ENCODE measurements at regions not wholly inside any gene's neighbourhood (a gene's known extent, or its start where the extent isn't known, plus 50 kb on each side); places are given as distances from the start of the nearest gene placed in this dataset.

DNA sequence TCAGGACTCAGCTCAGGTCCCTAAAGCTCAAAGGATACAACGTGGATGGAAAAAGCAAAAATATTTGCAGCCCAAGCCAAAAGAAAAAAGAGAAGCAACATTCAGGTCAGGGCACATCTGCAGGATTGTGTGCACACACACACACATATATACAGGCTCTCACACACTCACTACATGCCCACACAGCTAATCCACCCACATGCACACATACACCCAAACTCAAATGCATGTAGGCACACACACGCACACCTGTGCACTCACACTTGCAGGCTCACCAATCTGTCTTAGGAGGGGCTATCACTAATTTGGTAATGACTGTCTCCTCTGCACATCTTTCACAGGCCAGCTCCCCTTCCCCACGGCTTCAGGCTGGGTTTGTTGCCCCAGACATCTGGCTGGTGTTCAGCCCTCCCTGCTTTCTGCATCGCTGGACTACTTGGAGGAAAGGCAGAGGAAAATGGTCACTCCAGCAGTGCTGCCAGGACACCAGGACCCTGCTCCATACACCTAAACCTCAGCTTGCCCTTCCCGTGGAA lies 103.6 kb upstream of the DRD2 start (continued):
- TF ChIP-seq, protein P1, sequence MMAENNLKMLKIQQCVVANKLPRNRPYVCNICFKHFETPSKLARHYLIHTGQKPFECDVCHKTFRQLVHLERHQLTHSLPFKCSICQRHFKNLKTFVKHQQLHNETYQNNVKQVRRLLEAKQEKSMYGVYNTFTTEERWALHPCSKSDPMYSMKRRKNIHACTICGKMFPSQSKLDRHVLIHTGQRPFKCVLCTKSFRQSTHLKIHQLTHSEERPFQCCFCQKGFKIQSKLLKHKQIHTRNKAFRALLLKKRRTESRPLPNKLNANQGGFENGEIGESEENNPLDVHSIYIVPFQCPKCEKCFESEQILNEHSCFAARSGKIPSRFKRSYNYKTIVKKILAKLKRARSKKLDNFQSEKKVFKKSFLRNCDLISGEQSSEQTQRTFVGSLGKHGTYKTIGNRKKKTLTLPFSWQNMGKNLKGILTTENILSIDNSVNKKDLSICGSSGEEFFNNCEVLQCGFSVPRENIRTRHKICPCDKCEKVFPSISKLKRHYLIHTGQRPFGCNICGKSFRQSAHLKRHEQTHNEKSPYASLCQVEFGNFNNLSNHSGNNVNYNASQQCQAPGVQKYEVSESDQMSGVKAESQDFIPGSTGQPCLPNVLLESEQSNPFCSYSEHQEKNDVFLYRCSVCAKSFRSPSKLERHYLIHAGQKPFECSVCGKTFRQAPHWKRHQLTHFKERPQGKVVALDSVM (CRISPR knock-in tag; IDR thresholded peaks at IDR 0.05), result no peak
- TF ChIP-seq MAF1 (CRISPR knock-in tag; IDR thresholded peaks at IDR 0.05; ENCODE audit: borderline replicate concordance), result no peak

DNA sequence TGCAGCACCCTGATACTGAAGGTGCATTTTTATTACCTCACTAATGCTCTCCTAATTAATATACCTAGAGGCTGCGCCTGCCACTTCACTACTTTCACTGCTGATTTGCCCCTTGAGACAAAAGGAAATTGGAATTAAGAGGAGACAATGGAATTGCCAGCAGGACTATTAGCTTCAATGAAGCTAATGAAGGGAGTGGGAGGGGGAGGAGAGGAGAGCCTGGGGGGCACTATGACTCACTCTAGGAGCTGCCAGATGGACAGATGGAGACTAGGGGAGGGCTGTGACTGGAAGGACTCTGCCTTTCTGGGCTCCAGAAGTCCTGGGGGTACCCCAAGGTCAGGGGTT lies 102.8 kb upstream of the DRD2 start:
- no peaks in the 10 kb centered on the region for H3K9me3 ChIP-seq (ENCODE audit: low read length)
- no TSS peak for BruUV-seq (replicated peaks)
- H4K20me1 ChIP-seq (ENCODE audit: insufficient read depth, low read length), result no peaks in the 10 kb centered on the region
- H3K27me3 ChIP-seq (ENCODE audit: control insufficient read depth in 1 of 2, insufficient read depth in 2 of 2, low read length in 2 of 2), result peaks cover 1 to 21% of the 10 kb centered on the region in 2 experiments; a peak in 2 of 5 replicates
- no peaks in the 10 kb centered on the region for H3K36me3 ChIP-seq (replicated peaks in 1 of 2; ENCODE audit: control insufficient read depth in 1 of 2, insufficient read depth in 2 of 2, low read length in 2 of 2)
- ATAC-seq (no peak), DNase-seq (ENCODE audit: low spot score) (no peak), FAIRE-seq (no peak)
- intact Hi-C loops (cut with micrococcal nuclease; ENCODE audit: unreplicated experiment) (no loop called here), in situ Hi-C loops (cut with HindIII; ENCODE audit: extremely low pct_ligation_motif_present, low pct_unique_long_range_greater_than_20kb) (no loop called here)
- H3K4me1 ChIP-seq (ENCODE audit: insufficient read depth, low read length), result no peaks in the 10 kb centered on the region
- WGBS (ENCODE audit: low lambda C conversion rate), result 32% methylated on average over 1 of the region's 1 CpG
- no peaks in the 10 kb centered on the region for H3K79me2 ChIP-seq (ENCODE audit: insufficient read depth, low read length)
- H3K27ac ChIP-seq (ENCODE audit: extremely low read length, insufficient read depth, low read length), result no peak overlapping the region
- no peak overlapping the region for H2AFZ ChIP-seq (ENCODE audit: low read length)
- ChIA-PET CTCF (ENCODE audit: low intra/inter-chr PET ratio, low total read pairs) (no interaction called here), POLR2A (no interaction called here)
- H3K4me2 ChIP-seq (ENCODE audit: low read depth, low read length), result no peak overlapping the region
- H3K9ac ChIP-seq (ENCODE audit: insufficient read depth, low read depth, low read length), result no peak overlapping the region
- H3K4me3 ChIP-seq (replicated peaks in 1 of 3; ENCODE audit: insufficient read depth in 1 of 3, low read depth in 2 of 3, low read length in 3 of 3), result no peak overlapping the region
- TF ChIP-seq RFX3 (CRISPR knock-in tag; IDR thresholded peaks at IDR 0.05), result no peak
- TF ChIP-seq, protein P2, sequence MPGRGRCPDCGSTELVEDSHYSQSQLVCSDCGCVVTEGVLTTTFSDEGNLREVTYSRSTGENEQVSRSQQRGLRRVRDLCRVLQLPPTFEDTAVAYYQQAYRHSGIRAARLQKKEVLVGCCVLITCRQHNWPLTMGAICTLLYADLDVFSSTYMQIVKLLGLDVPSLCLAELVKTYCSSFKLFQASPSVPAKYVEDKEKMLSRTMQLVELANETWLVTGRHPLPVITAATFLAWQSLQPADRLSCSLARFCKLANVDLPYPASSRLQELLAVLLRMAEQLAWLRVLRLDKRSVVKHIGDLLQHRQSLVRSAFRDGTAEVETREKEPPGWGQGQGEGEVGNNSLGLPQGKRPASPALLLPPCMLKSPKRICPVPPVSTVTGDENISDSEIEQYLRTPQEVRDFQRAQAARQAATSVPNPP (CRISPR knock-in tag; IDR thresholded peaks at IDR 0.05), result no peak
- no peak for TF ChIP-seq SP4 (CRISPR knock-in tag; IDR thresholded peaks at IDR 0.05)
- TF ChIP-seq ZNF260 (CRISPR knock-in tag; IDR thresholded peaks at IDR 0.05; ENCODE audit: borderline replicate concordance, low read depth), result no peak
- no peak for TF ChIP-seq SALL2 (CRISPR knock-in tag; IDR thresholded peaks at IDR 0.05)
- TF ChIP-seq ZBTB21 (CRISPR knock-in tag; IDR thresholded peaks at IDR 0.05), result no peak
- TF ChIP-seq TOPORS (CRISPR knock-in tag; IDR thresholded peaks at IDR 0.05), result no peak
- TF ChIP-seq, protein P3, sequence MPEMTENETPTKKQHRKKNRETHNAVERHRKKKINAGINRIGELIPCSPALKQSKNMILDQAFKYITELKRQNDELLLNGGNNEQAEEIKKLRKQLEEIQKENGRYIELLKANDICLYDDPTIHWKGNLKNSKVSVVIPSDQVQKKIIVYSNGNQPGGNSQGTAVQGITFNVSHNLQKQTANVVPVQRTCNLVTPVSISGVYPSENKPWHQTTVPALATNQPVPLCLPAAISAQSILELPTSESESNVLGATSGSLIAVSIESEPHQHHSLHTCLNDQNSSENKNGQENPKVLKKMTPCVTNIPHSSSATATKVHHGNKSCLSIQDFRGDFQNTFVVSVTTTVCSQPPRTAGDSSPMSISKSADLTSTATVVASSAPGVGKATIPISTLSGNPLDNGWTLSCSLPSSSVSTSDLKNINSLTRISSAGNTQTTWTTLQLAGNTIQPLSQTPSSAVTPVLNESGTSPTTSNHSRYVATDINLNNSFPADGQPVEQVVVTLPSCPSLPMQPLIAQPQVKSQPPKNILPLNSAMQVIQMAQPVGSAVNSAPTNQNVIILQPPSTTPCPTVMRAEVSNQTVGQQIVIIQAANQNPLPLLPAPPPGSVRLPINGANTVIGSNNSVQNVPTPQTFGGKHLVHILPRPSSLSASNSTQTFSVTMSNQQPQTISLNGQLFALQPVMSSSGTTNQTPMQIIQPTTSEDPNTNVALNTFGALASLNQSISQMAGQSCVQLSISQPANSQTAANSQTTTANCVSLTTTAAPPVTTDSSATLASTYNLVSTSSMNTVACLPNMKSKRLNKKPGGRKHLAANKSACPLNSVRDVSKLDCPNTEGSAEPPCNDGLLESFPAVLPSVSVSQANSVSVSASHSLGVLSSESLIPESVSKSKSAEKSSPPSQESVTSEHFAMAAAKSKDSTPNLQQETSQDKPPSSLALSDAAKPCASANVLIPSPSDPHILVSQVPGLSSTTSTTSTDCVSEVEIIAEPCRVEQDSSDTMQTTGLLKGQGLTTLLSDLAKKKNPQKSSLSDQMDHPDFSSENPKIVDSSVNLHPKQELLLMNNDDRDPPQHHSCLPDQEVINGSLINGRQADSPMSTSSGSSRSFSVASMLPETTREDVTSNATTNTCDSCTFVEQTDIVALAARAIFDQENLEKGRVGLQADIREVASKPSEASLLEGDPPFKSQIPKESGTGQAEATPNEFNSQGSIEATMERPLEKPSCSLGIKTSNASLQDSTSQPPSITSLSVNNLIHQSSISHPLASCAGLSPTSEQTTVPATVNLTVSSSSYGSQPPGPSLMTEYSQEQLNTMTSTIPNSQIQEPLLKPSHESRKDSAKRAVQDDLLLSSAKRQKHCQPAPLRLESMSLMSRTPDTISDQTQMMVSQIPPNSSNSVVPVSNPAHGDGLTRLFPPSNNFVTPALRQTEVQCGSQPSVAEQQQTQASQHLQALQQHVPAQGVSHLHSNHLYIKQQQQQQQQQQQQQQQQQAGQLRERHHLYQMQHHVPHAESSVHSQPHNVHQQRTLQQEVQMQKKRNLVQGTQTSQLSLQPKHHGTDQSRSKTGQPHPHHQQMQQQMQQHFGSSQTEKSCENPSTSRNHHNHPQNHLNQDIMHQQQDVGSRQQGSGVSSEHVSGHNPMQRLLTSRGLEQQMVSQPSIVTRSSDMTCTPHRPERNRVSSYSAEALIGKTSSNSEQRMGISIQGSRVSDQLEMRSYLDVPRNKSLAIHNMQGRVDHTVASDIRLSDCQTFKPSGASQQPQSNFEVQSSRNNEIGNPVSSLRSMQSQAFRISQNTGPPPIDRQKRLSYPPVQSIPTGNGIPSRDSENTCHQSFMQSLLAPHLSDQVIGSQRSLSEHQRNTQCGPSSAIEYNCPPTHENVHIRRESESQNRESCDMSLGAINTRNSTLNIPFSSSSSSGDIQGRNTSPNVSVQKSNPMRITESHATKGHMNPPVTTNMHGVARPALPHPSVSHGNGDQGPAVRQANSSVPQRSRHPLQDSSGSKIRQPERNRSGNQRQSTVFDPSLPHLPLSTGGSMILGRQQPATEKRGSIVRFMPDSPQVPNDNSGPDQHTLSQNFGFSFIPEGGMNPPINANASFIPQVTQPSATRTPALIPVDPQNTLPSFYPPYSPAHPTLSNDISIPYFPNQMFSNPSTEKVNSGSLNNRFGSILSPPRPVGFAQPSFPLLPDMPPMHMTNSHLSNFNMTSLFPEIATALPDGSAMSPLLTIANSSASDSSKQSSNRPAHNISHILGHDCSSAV (CRISPR knock-in tag; IDR thresholded peaks at IDR 0.05; ENCODE audit: borderline replicate concordance), result no peak
- no peak for TF ChIP-seq MIER2 (CRISPR knock-in tag; IDR thresholded peaks at IDR 0.05)
- no peak for TF ChIP-seq MED8 (CRISPR knock-in tag; IDR thresholded peaks at IDR 0.05; ENCODE audit: insufficient replicate concordance)
- TF ChIP-seq MEIS2 (CRISPR knock-in tag; IDR thresholded peaks at IDR 0.05), result no peak

Measured in HepG2 (cell line).